Type B pancreatic cell (in vitro differentiated cells): ENCODE measurements at regions not wholly inside any gene's neighbourhood (a gene's known extent, or its start where the extent isn't known, plus 50 kb on each side); places are given as distances from the start of the nearest gene placed in this dataset.

ENCODE experiments used
- DNase-seq: peaks from one replicate; pipeline ENCODE4 v3.0.0; 2021; ENCODE audit warnings: mixed read lengths; ENCODE audit not compliant: unreplicated experiment; ENCODE audit errors: extremely low spot score
- H3K27ac Mint-ChIP-seq: 2 replicates; pipeline ENCODE4 v1.8.0; 2021; ENCODE audit warnings: mild to moderate bottlenecking, mixed read lengths
- H3K27me3 Mint-ChIP-seq: 2 replicates; pipeline ENCODE4 v1.8.0; 2021; ENCODE audit warnings: mixed read lengths
- H3K36me3 Mint-ChIP-seq: 2 replicates; pipeline ENCODE4 v1.8.0; 2021; ENCODE audit warnings: mixed read lengths
- H3K4me1 Mint-ChIP-seq: one replicate; pipeline ENCODE4 v1.8.0; 2021; ENCODE audit warnings: mixed read lengths; ENCODE audit not compliant: unreplicated experiment
- H3K4me3 Mint-ChIP-seq: 2 replicates; pipeline ENCODE4 v1.8.0; 2021; ENCODE audit warnings: mild to moderate bottlenecking, mixed read lengths
- H3K9me3 Mint-ChIP-seq: 2 replicates; pipeline ENCODE4 v1.8.0; 2021; ENCODE audit warnings: mixed read lengths
- CTCF ChIP-seq: fragments of 200-600 bp; sonication (generic); conservative IDR thresholded peaks from 2 replicates; pipeline ENCODE4 v1.5.0; 2021; ENCODE audit warnings: antibody characterized with exemption, mild to moderate bottlenecking

GRCh38 chr10:131560706-131561355 lies 249.3 kb upstream of the TCERG1L start:
- Mint-ChIP-seq H3K27me3 (peaks cover 21% of the 10 kb centered on the region), H3K36me3 (no peaks in the 10 kb centered on the region), H3K27ac (no peak overlapping the region), H3K4me3 (no peak overlapping the region), H3K4me1 (peaks cover 5% of the 10 kb centered on the region), H3K9me3 (no peaks in the 10 kb centered on the region)
- TF ChIP-seq CTCF = no peak
- peak; percentile 56 for DNase-seq

GRCh38 chr10:131561897-131562296 lies 250.4 kb upstream of the TCERG1L start:
- no peak overlapping the region for H3K4me3 Mint-ChIP-seq
- DNase-seq = peak; percentile 37
- no peak for TF ChIP-seq CTCF
- no peak overlapping the region for H3K27ac Mint-ChIP-seq
- peaks cover 5% of the 10 kb centered on the region for H3K4me1 Mint-ChIP-seq
- no peaks in the 10 kb centered on the region for H3K9me3 Mint-ChIP-seq
- no peaks in the 10 kb centered on the region for H3K36me3 Mint-ChIP-seq
- peaks cover 23% of the 10 kb centered on the region for H3K27me3 Mint-ChIP-seq

GRCh38 chr10:131563411-131563810 lies 251.9 kb upstream of the TCERG1L start:
- peak; percentile 36 for DNase-seq
- H3K4me1 Mint-ChIP-seq = peaks cover 5% of the 10 kb centered on the region
- H3K36me3 Mint-ChIP-seq = no peaks in the 10 kb centered on the region
- no peak overlapping the region for H3K4me3 Mint-ChIP-seq
- no peak overlapping the region for H3K27ac Mint-ChIP-seq
- H3K27me3 Mint-ChIP-seq = peaks cover 31% of the 10 kb centered on the region
- no peak for TF ChIP-seq CTCF
- H3K9me3 Mint-ChIP-seq = no peaks in the 10 kb centered on the region

GRCh38 chr10:131567279-131568162 lies 256.0 kb upstream of the TCERG1L start:
- no peaks in the 10 kb centered on the region for H3K9me3 Mint-ChIP-seq
- H3K27me3 Mint-ChIP-seq = peaks cover 17% of the 10 kb centered on the region
- no peaks in the 10 kb centered on the region for H3K36me3 Mint-ChIP-seq
- TF ChIP-seq CTCF = no peak
- H3K27ac Mint-ChIP-seq = no peak overlapping the region
- H3K4me3 Mint-ChIP-seq = no peak overlapping the region
- peak; percentile 56 for DNase-seq
- no peaks in the 10 kb centered on the region for H3K4me1 Mint-ChIP-seq

- Mint-ChIP-seq H3K4me3 (no peak overlapping the region), H3K4me1 (no peaks in the 10 kb centered on the region), H3K36me3 (no peaks in the 10 kb centered on the region), H3K27ac (no peak overlapping the region), H3K27me3 (peaks cover 15% of the 10 kb centered on the region), H3K9me3 (no peaks in the 10 kb centered on the region)
- TF ChIP-seq CTCF = no peak
- peak; percentile 52 for DNase-seq
Observed at GRCh38 chr10:131568866-131569265, 257.3 kb upstream of the TCERG1L start.
